Suppressor macrophage treated with lipopolysaccharide for 4 hours (primary cell): ENCODE measurements at regions not wholly inside any gene's neighbourhood (a gene's known extent, or its start where the extent isn't known, plus 50 kb on each side); places are given as distances from the start of the nearest gene placed in this dataset.
"Not testable (repeated sequence)": the region's sequence is repeated elsewhere in the genome, so short reads cannot be mapped to it uniquely, and the experiment has no call there.

Experiments
- DNase-seq: peaks from one replicate; pipeline ENCODE4 v3.0.0-alpha.2; 2020

- DNase-seq: not testable (repeated sequence)
Measured at GRCh38 chr5:177941386-177941785, 54.7 kb downstream of the PROP1 start.

GRCh38 chr5:177939246-177940171 is 56.5 kb downstream of the PROP1 start:
- not testable (repeated sequence) for DNase-seq

GRCh38 chr5:177938767-177939166 is 57.3 kb downstream of the PROP1 start:
- DNase-seq: not testable (repeated sequence)

GRCh38 chr5:177934233-177934632 is 61.8 kb downstream of the PROP1 start:
- DNase-seq: not testable (repeated sequence)

GRCh38 chr5:177930269-177931022 is 65.6 kb downstream of the PROP1 start:
- not testable (repeated sequence) for DNase-seq

- not testable (repeated sequence) for DNase-seq
Measured at GRCh38 chr5:177929618-177930017, 66.4 kb downstream of the PROP1 start.

- DNase-seq: not testable (repeated sequence)
Measured at GRCh38 chr5:177927500-177927899, 68.5 kb downstream of the PROP1 start.

GRCh38 chr5:177924577-177924976 is 71.5 kb downstream of the PROP1 start:
- DNase-seq: not testable (repeated sequence)

GRCh38 chr5:177923837-177924236 is 72.2 kb downstream of the PROP1 start:
- DNase-seq: not testable (repeated sequence)

GRCh38 chr5:177923189-177923588 is 72.9 kb downstream of the PROP1 start:
- not testable (repeated sequence) for DNase-seq

GRCh38 chr5:177909261-177909660 is 86.8 kb downstream of the PROP1 start:
- DNase-seq: not testable (repeated sequence)

- not testable (repeated sequence) for DNase-seq
Measured at GRCh38 chr5:177902806-177903205, 93.2 kb downstream of the PROP1 start.

- not testable (repeated sequence) for DNase-seq
Measured at GRCh38 chr5:177900066-177900465, 96.0 kb downstream of the PROP1 start.

GRCh38 chr5:177894681-177895453 is 101.2 kb downstream of the PROP1 start:
- DNase-seq: not testable (repeated sequence)

GRCh38 chr5:177892357-177892665 is 103.7 kb downstream of the PROP1 start:
- not testable (repeated sequence) for DNase-seq

- not testable (repeated sequence) for DNase-seq
Measured at GRCh38 chr5:177891547-177892356, 104.3 kb downstream of the PROP1 start.

GRCh38 chr5:177883295-177883694 is 100.6 kb upstream of the FAM153A start:
- not testable (repeated sequence) for DNase-seq

GRCh38 chr5:177875900-177876238 is 93.2 kb upstream of the FAM153A start:
- not testable (repeated sequence) for DNase-seq

- DNase-seq: peak; percentile 0
Measured at GRCh38 chr5:177875013-177875899, 92.6 kb upstream of the FAM153A start.

- not testable (repeated sequence) for DNase-seq
Measured at GRCh38 chr5:177863822-177864446, 81.2 kb upstream of the FAM153A start.
